Activated T-cell treated with anti-CD3 and anti-CD28 coated beads, Interleukin-2, amount 50 U/mL, for 4 hours (primary cell): ENCODE measurements at regions not wholly inside any gene's neighbourhood (a gene's known extent, or its start where the extent isn't known, plus 50 kb on each side); places are given as distances from the start of the nearest gene placed in this dataset.
"Not testable (repeated sequence)": the region's sequence is repeated elsewhere in the genome, so short reads cannot be mapped to it uniquely, and the experiment has no call there.

ENCODE experiments used
- ATAC-seq, 2 donors: fragments of 200-7000 bp; cut with Tn5 transposase; one replicate each; pipeline ENCODE4 v1.10.0; 2021
- DNase-seq: peaks from one replicate; pipeline ENCODE4 v3.0.0-alpha.2; 2020
- H3K27me3 Mint-ChIP-seq: one replicate; pipeline ENCODE4 v1.8.0; 2021; ENCODE audit warnings: low read depth, mixed read lengths
- H3K36me3 Mint-ChIP-seq: one replicate; pipeline ENCODE4 v1.8.0; 2022; ENCODE audit warnings: mixed read lengths; ENCODE audit not compliant: insufficient read depth
- H3K4me1 Mint-ChIP-seq: one replicate; pipeline ENCODE4 v1.8.0; 2021; ENCODE audit warnings: low read depth, mixed read lengths
- H3K4me3 Mint-ChIP-seq: one replicate; pipeline ENCODE4 v1.8.0; 2021; ENCODE audit warnings: mild to moderate bottlenecking, moderate library complexity, mixed read lengths
- H3K9me3 Mint-ChIP-seq: one replicate; pipeline ENCODE4 v1.8.0; 2021; ENCODE audit warnings: mixed read lengths

GRCh38 chr6:67558985-67559384 is 1076.1 kb upstream of the ADGRB3 start:
- Mint-ChIP-seq H3K27me3 (no peaks in the 10 kb centered on the region), H3K9me3 (peaks cover 11% of the 10 kb centered on the region), H3K4me1 (no peaks in the 10 kb centered on the region), H3K4me3 (no peak overlapping the region), H3K36me3 (no peaks in the 10 kb centered on the region)
- ATAC-seq (no peak), DNase-seq (no peak)

GRCh38 chr6:67544851-67545452 is 1090.1 kb upstream of the ADGRB3 start:
- DNase-seq (no peak), ATAC-seq (no peak)
- no peak overlapping the region for H3K4me3 Mint-ChIP-seq
- no peaks in the 10 kb centered on the region for H3K36me3 Mint-ChIP-seq
- H3K4me1 Mint-ChIP-seq = no peaks in the 10 kb centered on the region
- H3K9me3 Mint-ChIP-seq = peaks cover 24% of the 10 kb centered on the region
- H3K27me3 Mint-ChIP-seq = no peaks in the 10 kb centered on the region

- Mint-ChIP-seq H3K27me3 (no peaks in the 10 kb centered on the region), H3K4me1 (no peaks in the 10 kb centered on the region), H3K36me3 (no peaks in the 10 kb centered on the region), H3K4me3 (no peak overlapping the region), H3K9me3 (peaks cover 21% of the 10 kb centered on the region)
- ATAC-seq = no peak
- DNase-seq = no peak
Observed at GRCh38 chr6:67541586-67541985, 1093.5 kb upstream of the ADGRB3 start.

GRCh38 chr6:67538032-67538431 is 1097.0 kb upstream of the ADGRB3 start:
- no peaks in the 10 kb centered on the region for H3K4me1 Mint-ChIP-seq
- ATAC-seq (no peak), DNase-seq (no peak)
- H3K4me3 Mint-ChIP-seq = no peak overlapping the region
- no peaks in the 10 kb centered on the region for H3K36me3 Mint-ChIP-seq
- peaks cover 16% of the 10 kb centered on the region for H3K9me3 Mint-ChIP-seq
- H3K27me3 Mint-ChIP-seq = no peaks in the 10 kb centered on the region

GRCh38 chr6:67535946-67536345 is 1099.1 kb upstream of the ADGRB3 start:
- Mint-ChIP-seq H3K27me3 (no peaks in the 10 kb centered on the region), H3K4me1 (no peaks in the 10 kb centered on the region), H3K4me3 (no peak overlapping the region), H3K36me3 (no peaks in the 10 kb centered on the region), H3K9me3 (peaks cover 7% of the 10 kb centered on the region)
- no peak for ATAC-seq
- DNase-seq = no peak

GRCh38 chr6:67506352-67506751 is 1128.7 kb upstream of the ADGRB3 start:
- DNase-seq (no peak), ATAC-seq (no peak)
- Mint-ChIP-seq H3K36me3 (no peaks in the 10 kb centered on the region), H3K9me3 (peaks cover 24% of the 10 kb centered on the region), H3K4me1 (no peaks in the 10 kb centered on the region), H3K27me3 (no peaks in the 10 kb centered on the region), H3K4me3 (no peak overlapping the region)

GRCh38 chr6:67501755-67502154 is 1133.3 kb upstream of the ADGRB3 start:
- ATAC-seq (no peak), DNase-seq (no peak)
- Mint-ChIP-seq H3K27me3 (no peaks in the 10 kb centered on the region), H3K36me3 (no peaks in the 10 kb centered on the region), H3K9me3 (peaks cover 20% of the 10 kb centered on the region), H3K4me3 (no peak overlapping the region), H3K4me1 (no peaks in the 10 kb centered on the region)

GRCh38 chr6:67497749-67498148 is 1137.3 kb upstream of the ADGRB3 start:
- no peaks in the 10 kb centered on the region for H3K36me3 Mint-ChIP-seq
- no peaks in the 10 kb centered on the region for H3K27me3 Mint-ChIP-seq
- no peak overlapping the region for H3K4me3 Mint-ChIP-seq
- DNase-seq (no peak), ATAC-seq (no peak)
- H3K9me3 Mint-ChIP-seq = peaks cover 17% of the 10 kb centered on the region
- H3K4me1 Mint-ChIP-seq = no peaks in the 10 kb centered on the region

- Mint-ChIP-seq H3K27me3 (no peaks in the 10 kb centered on the region), H3K9me3 (peaks cover 17% of the 10 kb centered on the region), H3K4me1 (no peaks in the 10 kb centered on the region), H3K36me3 (no peaks in the 10 kb centered on the region), H3K4me3 (no peak overlapping the region)
- ATAC-seq = no peak
- no peak for DNase-seq
Observed at GRCh38 chr6:67496191-67496590, 1138.9 kb upstream of the ADGRB3 start.

- DNase-seq = no peak
- Mint-ChIP-seq H3K36me3 (no peaks in the 10 kb centered on the region), H3K9me3 (peaks cover 32% of the 10 kb centered on the region), H3K4me1 (no peaks in the 10 kb centered on the region), H3K4me3 (no peak overlapping the region), H3K27me3 (no peaks in the 10 kb centered on the region)
- ATAC-seq = no peak
Observed at GRCh38 chr6:67493682-67494081, 1141.4 kb upstream of the ADGRB3 start.

- Mint-ChIP-seq H3K27me3 (no peaks in the 10 kb centered on the region), H3K9me3 (peaks cover 9% of the 10 kb centered on the region), H3K36me3 (no peaks in the 10 kb centered on the region), H3K4me1 (no peaks in the 10 kb centered on the region), H3K4me3 (no peak overlapping the region)
- DNase-seq (no peak), ATAC-seq (no peak)
Observed at GRCh38 chr6:67475700-67476099, 1159.4 kb upstream of the ADGRB3 start.

GRCh38 chr6:67467341-67467740 is 1167.7 kb upstream of the ADGRB3 start:
- no peak for DNase-seq
- no peaks in the 10 kb centered on the region for H3K36me3 Mint-ChIP-seq
- no peaks in the 10 kb centered on the region for H3K4me1 Mint-ChIP-seq
- no peaks in the 10 kb centered on the region for H3K27me3 Mint-ChIP-seq
- peaks cover 8% of the 10 kb centered on the region for H3K9me3 Mint-ChIP-seq
- H3K4me3 Mint-ChIP-seq = no peak overlapping the region
- ATAC-seq = no peak

- not testable (repeated sequence) for H3K4me1 Mint-ChIP-seq, H3K4me3 Mint-ChIP-seq, ATAC-seq, H3K36me3 Mint-ChIP-seq, H3K27me3 Mint-ChIP-seq, DNase-seq
- H3K9me3 Mint-ChIP-seq = peaks cover 28% of the 10 kb centered on the region
Observed at GRCh38 chr6:67462725-67463124, 1172.4 kb upstream of the ADGRB3 start.

GRCh38 chr6:67459556-67459955 is 1175.5 kb upstream of the ADGRB3 start:
- Mint-ChIP-seq H3K4me1 (no peaks in the 10 kb centered on the region), H3K27me3 (no peaks in the 10 kb centered on the region), H3K36me3 (no peaks in the 10 kb centered on the region), H3K9me3 (peaks cover 26% of the 10 kb centered on the region), H3K4me3 (no peak overlapping the region)
- ATAC-seq (no peak), DNase-seq (no peak)

GRCh38 chr6:67458265-67458664 is 1176.8 kb upstream of the ADGRB3 start:
- Mint-ChIP-seq H3K9me3 (peaks cover 28% of the 10 kb centered on the region), H3K27me3 (no peaks in the 10 kb centered on the region), H3K4me1 (no peaks in the 10 kb centered on the region), H3K36me3 (no peaks in the 10 kb centered on the region), H3K4me3 (no peak overlapping the region)
- no peak for DNase-seq
- ATAC-seq = no peak

GRCh38 chr6:67451874-67452273 is 1183.2 kb upstream of the ADGRB3 start:
- no peaks in the 10 kb centered on the region for H3K36me3 Mint-ChIP-seq
- no peaks in the 10 kb centered on the region for H3K4me1 Mint-ChIP-seq

More at GRCh38 chr6:67451874-67452273, 1183.2 kb upstream of the ADGRB3 start:
- ATAC-seq (no peak), DNase-seq (no peak)
- Mint-ChIP-seq H3K9me3 (peaks cover 7% of the 10 kb centered on the region), H3K27me3 (no peaks in the 10 kb centered on the region), H3K4me3 (no peak overlapping the region)
